GM23248 (cell line): ENCODE measurements at regions not wholly inside any gene's neighbourhood (a gene's known extent, or its start where the extent isn't known, plus 50 kb on each side); places are given as distances from the start of the nearest gene placed in this dataset.

Source experiments
- EZH2 ChIP-seq: fragments of 200-600 bp; sonication (generic); IDR thresholded peaks from 2 replicates; pipeline ENCODE4 v1.6.1; 2018; ENCODE audit warnings: antibody characterized with exemption, mild to moderate bottlenecking; ENCODE audit not compliant: insufficient read depth, poor library complexity, severe bottlenecking
- EZH2phosphoT487 ChIP-seq: fragments of 200-600 bp; sonication (generic); IDR thresholded peaks from 2 replicates; pipeline ENCODE4 v1.6.1; 2018; ENCODE audit warnings: antibody characterized with exemption, moderate library complexity, mild to moderate bottlenecking, low read depth; ENCODE audit not compliant: insufficient read depth

DNA sequence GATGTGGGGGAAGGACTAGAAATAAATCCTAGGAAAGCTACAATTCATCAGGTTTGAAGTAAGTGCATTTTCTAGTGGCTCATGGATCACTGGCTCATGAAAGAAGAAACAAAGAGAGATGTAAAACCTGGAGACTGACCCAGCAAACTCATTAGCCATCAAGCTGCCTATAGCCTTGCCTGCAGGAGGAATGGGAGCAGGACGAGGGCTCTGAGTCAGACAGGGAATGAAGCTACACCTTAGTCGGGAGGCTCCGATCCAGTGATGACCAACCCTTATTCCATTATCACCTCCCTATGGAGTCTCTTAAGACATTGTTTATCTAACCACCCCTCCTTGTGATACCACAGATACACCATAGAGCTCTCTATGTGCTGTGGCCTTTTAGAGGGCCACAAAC lies 112.5 kb upstream of the WDR11 start:
- no peak for TF ChIP-seq EZH2
- TF ChIP-seq EZH2phosphoT487: no peak
